ENCODE measurements at regions not wholly inside any gene's neighbourhood (a gene's known extent, or its start where the extent isn't known, plus 50 kb on each side); places are given as distances from the start of the nearest gene placed in this dataset.

DNA sequence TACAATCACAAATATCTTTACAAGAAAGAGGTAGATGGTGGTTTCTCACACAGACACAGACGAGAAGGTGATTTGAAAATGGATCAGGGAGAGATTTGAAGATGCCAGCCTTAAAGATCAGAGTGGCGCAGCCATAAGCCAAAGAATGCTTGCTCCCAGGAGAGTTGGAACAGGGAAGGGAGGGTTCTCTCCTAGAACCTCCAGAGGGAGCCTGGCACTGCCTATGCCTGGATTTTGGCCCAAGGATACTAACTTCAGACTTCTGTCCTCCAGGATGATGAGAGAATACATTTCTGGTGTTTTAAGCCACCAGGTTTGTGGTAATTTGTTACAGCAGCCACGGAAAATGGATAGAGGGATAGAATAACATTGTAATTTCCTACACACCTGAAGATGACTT is 279.1 kb downstream of the FAM43A start:
- H3K27ac ChIP-seq (ENCODE audit: low read depth), result no peak overlapping the region
- H2AFZ ChIP-seq, result no peak overlapping the region
- no peaks in the 10 kb centered on the region for H3K36me3 Mint-ChIP-seq (ENCODE audit: low read depth)
- no peak overlapping the region for H3K4me3 ChIP-seq
- H3K27ac Mint-ChIP-seq, result no peak overlapping the region
- H3K4me1 Mint-ChIP-seq, result no peaks in the 10 kb centered on the region
- no peaks in the 10 kb centered on the region for H3K79me2 ChIP-seq (replicated peaks; ENCODE audit: insufficient read depth)
- no peaks in the 10 kb centered on the region; the same call in 2 of the 3 replicates for H3K9me3 Mint-ChIP-seq
- no peak for ATAC-seq
- TF ChIP-seq EZH2 (IDR thresholded peaks at IDR 0.05; ENCODE audit: low read depth, unreplicated experiment) (no peak), CTCF (conservative IDR thresholded peaks at IDR 0.05; ENCODE audit: low read depth in 2 of 2) (peak in 1 of 2 experiments; percentile 34; a peak in 2 of 4 replicates)
- H3K27me3 ChIP-seq (ENCODE audit: insufficient read depth), result no peaks in the 10 kb centered on the region
- no peaks in the 10 kb centered on the region for H3K9me2 ChIP-seq (ENCODE audit: insufficient read depth)
- no peaks in the 10 kb centered on the region for H4K20me1 ChIP-seq (replicated peaks; ENCODE audit: insufficient read depth)
- no peak overlapping the region for H3K4me2 ChIP-seq
- DNase-seq (ENCODE audit: low spot score), result peak; percentile 13
- no peaks in the 10 kb centered on the region for H3F3A ChIP-seq (replicated peaks; ENCODE audit: low read depth)
- no peaks in the 10 kb centered on the region for H3K36me3 ChIP-seq (ENCODE audit: insufficient read depth)
- no peaks in the 10 kb centered on the region for H3K4me1 ChIP-seq (ENCODE audit: insufficient read depth)
- H3K27me3 Mint-ChIP-seq (ENCODE audit: insufficient read depth, low read depth, poor library complexity), result peaks cover 5% of the 10 kb centered on the region
- no peak overlapping the region for H3K4me3 Mint-ChIP-seq

DNA sequence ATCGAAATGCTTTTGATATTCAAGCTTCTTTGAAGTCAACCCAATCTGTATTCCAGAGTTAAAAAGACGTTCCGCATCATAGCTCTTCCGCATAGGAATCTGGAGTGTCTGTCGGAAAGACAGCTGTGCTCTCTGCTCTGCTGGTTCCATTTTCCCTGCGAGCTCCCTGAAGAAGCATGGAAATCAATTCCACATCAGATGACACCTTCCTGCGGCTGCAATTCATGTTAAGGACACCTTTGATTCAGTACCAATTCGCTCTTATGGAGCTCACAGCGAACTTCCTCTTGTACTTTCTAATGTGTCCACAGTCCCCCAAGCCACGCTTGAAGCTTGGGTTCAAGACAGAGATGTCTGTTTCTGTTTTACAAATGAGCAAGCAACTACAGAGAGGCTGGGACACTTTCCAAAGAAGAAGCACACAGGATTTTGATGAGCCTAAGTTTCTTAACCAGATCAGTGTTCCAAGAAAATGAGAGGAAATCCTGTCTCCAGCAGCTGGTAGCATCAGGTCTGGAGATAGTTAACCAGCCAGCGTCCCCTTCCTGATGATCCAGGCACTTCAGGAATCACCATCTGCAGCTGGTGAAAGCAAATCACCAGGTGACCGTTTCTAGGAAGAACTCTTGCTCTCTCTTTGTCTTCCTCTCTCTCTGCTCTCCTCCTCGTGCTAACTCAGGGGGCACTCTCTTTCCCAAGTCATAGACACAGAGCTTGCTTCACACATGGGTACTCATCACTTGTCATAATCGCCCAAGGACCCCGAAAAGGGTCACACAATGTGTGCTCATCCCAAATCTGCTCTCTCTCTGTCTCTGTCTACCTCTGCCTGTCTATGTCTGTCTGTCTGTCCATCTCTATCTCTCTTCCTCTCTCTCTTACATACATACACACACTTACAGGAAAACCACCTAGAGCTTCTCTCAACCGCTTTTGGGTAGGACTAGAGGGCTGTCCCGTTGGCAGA is 281.8 kb downstream of the FAM43A start:
- no peak for ATAC-seq
- no peak overlapping the region for H3K27ac Mint-ChIP-seq

More for the DNA sequence above, 281.8 kb downstream of the FAM43A start:
- TF ChIP-seq CTCF (conservative IDR thresholded peaks at IDR 0.05; ENCODE audit: low read depth in 2 of 2) (peak in 1 of 2 experiments; percentile 12; a peak in 1 of 4 replicates), ETS1 (IDR thresholded peaks at IDR 0.05) (no peak)
- H3F3A ChIP-seq (replicated peaks; ENCODE audit: low read depth), result no peaks in the 10 kb centered on the region
- no peaks in the 10 kb centered on the region for H3K9me2 ChIP-seq (ENCODE audit: insufficient read depth)
- DNase-seq (ENCODE audit: low spot score), result no peak
- H3K4me3 ChIP-seq, result no peak overlapping the region
- H3K79me2 ChIP-seq (replicated peaks; ENCODE audit: insufficient read depth), result no peaks in the 10 kb centered on the region
- H3K27ac ChIP-seq (ENCODE audit: low read depth), result no peak overlapping the region
- no peak overlapping the region for H3K4me2 ChIP-seq
- H3K27me3 ChIP-seq (ENCODE audit: insufficient read depth), result no peaks in the 10 kb centered on the region
- no peaks in the 10 kb centered on the region for H3K4me1 ChIP-seq (ENCODE audit: insufficient read depth)
- Mint-ChIP-seq H3K4me3 (no peak overlapping the region), H3K27me3 (ENCODE audit: insufficient read depth, low read depth, poor library complexity) (no peaks in the 10 kb centered on the region), H3K36me3 (ENCODE audit: low read depth) (no peaks in the 10 kb centered on the region), H3K4me1 (no peaks in the 10 kb centered on the region), H3K9me3 (peaks cover 5% of the 10 kb centered on the region; the same call in 2 of the 3 replicates)
- H2AFZ ChIP-seq, result peak overlapping the region; percentile 10; the same call in 1 of the 2 replicates
- no peaks in the 10 kb centered on the region for H3K36me3 ChIP-seq (ENCODE audit: insufficient read depth)
- no peaks in the 10 kb centered on the region for H4K20me1 ChIP-seq (replicated peaks; ENCODE audit: insufficient read depth)

Data from GM23338 (cell line).